PC-9 (cell line): ENCODE measurements at regions not wholly inside any gene's neighbourhood (a gene's known extent, or its start where the extent isn't known, plus 50 kb on each side); places are given as distances from the start of the nearest gene placed in this dataset.

Experiments
- BruUV-seq: library from RNA; stranded (reverse); fragments of 400-500 nt; replicated peaks from 2 replicates; lab custom pipeline; 2021; lab: Mats Ljungman, UMichigan
- CTCF ChIA-PET: fragments of 300-600 bp; sonication (Branson Sonifier 250); formaldehyde crosslinking; loops from one replicate; lab custom pipeline; 2022; ENCODE audit warnings: antibody characterized with exemption; lab: Charles Lee
- POLR2A ChIA-PET: fragments of 300-600 bp; sonication (Branson Sonifier 250); formaldehyde crosslinking; loops from one replicate; lab custom pipeline; 2022; ENCODE audit warnings: antibody characterized with exemption; ENCODE audit not compliant: unreplicated experiment; lab: Charles Lee
- DNase-seq, 2 experiments: peaks; one replicate each; pipeline versions ENCODE4 v3.0.0 to v3.0.0-alpha.2; 2015 to 2022; ENCODE audit warnings: mixed read lengths in 1 of 2
- H2AFZ ChIP-seq: fragments of 200-600 bp; sonication (generic); 2 replicates; pipeline ENCODE4 v1.8.1; 2017; ENCODE audit warnings: antibody characterized with exemption
- H3F3A ChIP-seq: fragments of 200-600 bp; sonication (generic); 2 replicates; pipeline ENCODE4 v1.8.1; 2017; ENCODE audit warnings: antibody characterized with exemption, mild to moderate bottlenecking, low read depth; ENCODE audit not compliant: insufficient read depth
- H3K27ac ChIP-seq: fragments of 200-600 bp; sonication (generic); 2 replicates; pipeline ENCODE4 v1.6.1; 2016; ENCODE audit warnings: mixed run types
- H3K27me3 ChIP-seq: fragments of 200-600 bp; sonication (generic); 2 replicates; pipeline ENCODE4 v1.6.1; 2016; ENCODE audit warnings: low read depth, mixed run types; ENCODE audit not compliant: insufficient read depth
- H3K36me3 ChIP-seq: fragments of 200-600 bp; sonication (generic); 2 replicates; pipeline ENCODE4 v1.6.1; 2016; ENCODE audit warnings: low read depth, mixed run types
- H3K4me1 ChIP-seq: fragments of 200-600 bp; sonication (generic); replicated peaks from 2 replicates; pipeline ENCODE4 v1.6.1; 2016; ENCODE audit warnings: mixed run types; ENCODE audit not compliant: insufficient read depth
- H3K4me2 ChIP-seq: fragments of 200-600 bp; sonication (generic); 2 replicates; pipeline ENCODE4 v1.6.1; 2017; ENCODE audit warnings: mixed run types
- H3K4me3 ChIP-seq: fragments of 200-600 bp; sonication (generic); 2 replicates; pipeline ENCODE4 v1.6.1; 2016; ENCODE audit warnings: mixed run types
- H3K79me2 ChIP-seq: fragments of 200-600 bp; sonication (generic); 2 replicates; pipeline ENCODE4 v1.6.1; 2017; ENCODE audit warnings: low read depth, mixed run types
- H3K9me2 ChIP-seq: fragments of 200-600 bp; sonication (generic); 2 replicates; pipeline ENCODE4 v1.8.1; 2017; ENCODE audit warnings: mild to moderate bottlenecking; ENCODE audit not compliant: insufficient read depth
- H3K9me3 ChIP-seq: fragments of 200-600 bp; sonication (generic); 2 replicates; pipeline ENCODE4 v1.8.1; 2016; ENCODE audit warnings: low read depth; ENCODE audit not compliant: insufficient read depth
- H4K20me1 ChIP-seq: fragments of 200-600 bp; sonication (generic); 2 replicates; pipeline ENCODE4 v1.8.1; 2017; ENCODE audit not compliant: insufficient read depth
- EZH2 ChIP-seq: fragments of 200-600 bp; sonication (generic); IDR thresholded peaks from 2 replicates; pipeline ENCODE4 v1.8.0; 2017; ENCODE audit warnings: antibody characterized with exemption, low read depth
- intact Hi-C: fragments of 100-400 bp; cut with micrococcal nuclease; formaldehyde crosslinking; loops from one replicate; pipeline ENCODE4 v1.10.0; 2022; ENCODE audit not compliant: unreplicated experiment
- TF ChIP-seq, protein P1 (sequence below): fragments of 200-600 bp; sonication (generic); conservative IDR thresholded peaks from 2 replicates; pipeline ENCODE4 v1.6.1; 2017; ENCODE audit warnings: mixed run types, antibody characterized with exemption, mild to moderate bottlenecking, moderate library complexity

DNA sequence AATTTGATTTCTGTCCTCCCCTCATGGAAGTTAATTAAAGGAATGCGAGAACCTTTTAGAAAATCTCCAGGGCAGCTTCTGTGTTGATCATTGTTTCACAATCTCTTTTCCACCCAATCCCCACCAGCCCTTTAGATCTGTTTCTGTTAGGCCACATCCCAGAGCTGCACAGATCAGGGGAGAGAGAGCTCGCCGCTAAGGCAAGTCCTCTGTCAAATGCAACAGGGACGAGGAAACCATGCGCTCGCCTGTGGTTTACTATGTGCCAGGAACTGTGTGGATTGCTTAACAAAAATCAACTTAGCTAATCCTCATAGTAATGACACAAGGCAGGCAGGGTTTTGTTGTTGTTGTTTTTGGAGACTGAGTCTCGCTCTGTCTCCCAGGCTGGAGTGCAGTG lies 115.4 kb downstream of the SALL1 start:
- Histone ChIP-seq H3K36me3 (no peaks in the 10 kb centered on the region), H3F3A (no peaks in the 10 kb centered on the region), H3K79me2 (no peaks in the 10 kb centered on the region), H3K4me2 (no peak overlapping the region), H2AFZ (no peak overlapping the region), H3K4me3 (no peak overlapping the region), H3K9me3 (no peaks in the 10 kb centered on the region), H3K27ac (no peak overlapping the region), H4K20me1 (no peaks in the 10 kb centered on the region), H3K27me3 (peaks cover 48% of the 10 kb centered on the region), H3K9me2 (no peaks in the 10 kb centered on the region), H3K4me1 (no peaks in the 10 kb centered on the region)
- ChIA-PET CTCF (no interaction called here), POLR2A (no interaction called here)
- no peak for DNase-seq
- intact Hi-C loops, result no loop called here
- no TSS peak for BruUV-seq
- no peak for TF ChIP-seq EZH2
- TF ChIP-seq, protein P1, sequence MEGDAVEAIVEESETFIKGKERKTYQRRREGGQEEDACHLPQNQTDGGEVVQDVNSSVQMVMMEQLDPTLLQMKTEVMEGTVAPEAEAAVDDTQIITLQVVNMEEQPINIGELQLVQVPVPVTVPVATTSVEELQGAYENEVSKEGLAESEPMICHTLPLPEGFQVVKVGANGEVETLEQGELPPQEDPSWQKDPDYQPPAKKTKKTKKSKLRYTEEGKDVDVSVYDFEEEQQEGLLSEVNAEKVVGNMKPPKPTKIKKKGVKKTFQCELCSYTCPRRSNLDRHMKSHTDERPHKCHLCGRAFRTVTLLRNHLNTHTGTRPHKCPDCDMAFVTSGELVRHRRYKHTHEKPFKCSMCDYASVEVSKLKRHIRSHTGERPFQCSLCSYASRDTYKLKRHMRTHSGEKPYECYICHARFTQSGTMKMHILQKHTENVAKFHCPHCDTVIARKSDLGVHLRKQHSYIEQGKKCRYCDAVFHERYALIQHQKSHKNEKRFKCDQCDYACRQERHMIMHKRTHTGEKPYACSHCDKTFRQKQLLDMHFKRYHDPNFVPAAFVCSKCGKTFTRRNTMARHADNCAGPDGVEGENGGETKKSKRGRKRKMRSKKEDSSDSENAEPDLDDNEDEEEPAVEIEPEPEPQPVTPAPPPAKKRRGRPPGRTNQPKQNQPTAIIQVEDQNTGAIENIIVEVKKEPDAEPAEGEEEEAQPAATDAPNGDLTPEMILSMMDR, result no peak

DNA sequence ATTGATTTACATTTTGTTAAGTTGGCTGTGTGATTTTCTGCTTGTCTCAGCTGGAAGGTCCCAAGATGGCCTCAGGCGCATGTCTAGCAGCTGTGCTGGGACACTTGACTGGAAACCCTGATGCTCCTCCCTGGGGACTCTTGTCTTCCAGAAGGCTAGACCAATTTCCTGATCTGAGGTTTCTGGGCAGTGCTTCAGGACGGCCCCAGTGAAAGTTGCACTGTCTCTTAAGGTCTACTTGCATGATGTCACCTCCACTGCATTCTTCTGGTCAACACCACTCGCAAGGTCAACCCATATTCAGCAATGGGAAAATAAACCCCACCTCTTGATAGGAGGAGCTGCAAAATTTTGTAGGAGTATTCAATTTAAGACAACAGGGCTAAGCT lies 116.0 kb downstream of the SALL1 start:
- no peaks in the 10 kb centered on the region for H3F3A ChIP-seq
- DNase-seq, result no peak
- CTCF ChIA-PET, result no interaction called here
- no peaks in the 10 kb centered on the region for H3K79me2 ChIP-seq
- POLR2A ChIA-PET, result no interaction called here
- intact Hi-C loops, result no loop called here
- no peak overlapping the region for H2AFZ ChIP-seq
- no peaks in the 10 kb centered on the region for H3K36me3 ChIP-seq
- no TSS peak for BruUV-seq
- no peaks in the 10 kb centered on the region for H3K4me1 ChIP-seq
- no peaks in the 10 kb centered on the region for H3K9me3 ChIP-seq
- no peaks in the 10 kb centered on the region for H4K20me1 ChIP-seq
- TF ChIP-seq, protein P1, result no peak
- peaks cover 48% of the 10 kb centered on the region for H3K27me3 ChIP-seq
- H3K27ac ChIP-seq, result no peak overlapping the region
- no peak overlapping the region for H3K4me2 ChIP-seq
- no peaks in the 10 kb centered on the region for H3K9me2 ChIP-seq
- no peak overlapping the region for H3K4me3 ChIP-seq

DNA sequence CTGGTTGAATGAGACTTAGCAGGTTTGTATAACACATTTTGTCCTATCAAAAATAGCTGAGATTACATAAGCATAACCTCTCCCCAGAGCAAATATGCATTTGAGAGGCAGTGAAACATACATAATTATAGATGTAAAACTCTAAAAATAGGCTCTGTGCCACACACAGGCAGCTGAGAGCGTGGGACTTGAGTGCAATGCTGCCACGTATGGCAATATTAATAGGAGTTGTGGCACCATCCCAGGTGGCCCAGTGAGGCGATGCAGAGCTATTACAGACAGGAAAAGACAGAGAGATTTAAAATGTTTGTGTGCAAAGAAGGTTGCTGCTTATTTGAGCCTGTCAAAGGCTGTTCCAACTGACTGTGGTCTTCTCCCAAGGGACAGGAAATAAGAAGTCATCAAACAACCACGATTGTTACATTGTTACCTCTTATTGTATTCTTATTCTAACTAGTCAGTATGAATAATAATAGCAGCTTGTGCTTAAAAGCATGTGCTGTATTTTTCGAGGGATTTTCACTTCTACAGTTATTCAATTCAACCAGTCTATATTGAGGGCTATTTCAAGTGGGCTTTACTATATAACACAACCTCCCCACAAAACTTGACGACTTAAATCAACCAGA lies 116.5 kb downstream of the SALL1 start:
- ChIA-PET CTCF (no interaction called here), POLR2A (no interaction called here)
- no peak overlapping the region for H3K4me2 ChIP-seq
- no peaks in the 10 kb centered on the region for H3K36me3 ChIP-seq
- no peaks in the 10 kb centered on the region for H3K9me2 ChIP-seq
- intact Hi-C loops, result no loop called here
- H3K4me3 ChIP-seq, result no peak overlapping the region
- no peaks in the 10 kb centered on the region for H4K20me1 ChIP-seq
- H3F3A ChIP-seq, result no peaks in the 10 kb centered on the region
- no TSS peak for BruUV-seq
- TF ChIP-seq EZH2, result no peak
- TF ChIP-seq, protein P1, result no peak
- no peaks in the 10 kb centered on the region for H3K4me1 ChIP-seq
- DNase-seq, result no peak
- no peak overlapping the region for H2AFZ ChIP-seq
- no peaks in the 10 kb centered on the region for H3K79me2 ChIP-seq
- H3K27me3 ChIP-seq, result peaks cover 44% of the 10 kb centered on the region
- no peak overlapping the region for H3K27ac ChIP-seq
- no peaks in the 10 kb centered on the region for H3K9me3 ChIP-seq
